Inflammatory macrophage treated with lipopolysaccharide for 4 hours (primary cell): ENCODE measurements at regions not wholly inside any gene's neighbourhood (a gene's known extent, or its start where the extent isn't known, plus 50 kb on each side); places are given as distances from the start of the nearest gene placed in this dataset.
"Not testable (repeated sequence)": the region's sequence is repeated elsewhere in the genome, so short reads cannot be mapped to it uniquely, and the experiment has no call there.

Experiments used
- DNase-seq: peaks from one replicate; pipeline ENCODE4 v3.0.0-alpha.2; 2020

DNA sequence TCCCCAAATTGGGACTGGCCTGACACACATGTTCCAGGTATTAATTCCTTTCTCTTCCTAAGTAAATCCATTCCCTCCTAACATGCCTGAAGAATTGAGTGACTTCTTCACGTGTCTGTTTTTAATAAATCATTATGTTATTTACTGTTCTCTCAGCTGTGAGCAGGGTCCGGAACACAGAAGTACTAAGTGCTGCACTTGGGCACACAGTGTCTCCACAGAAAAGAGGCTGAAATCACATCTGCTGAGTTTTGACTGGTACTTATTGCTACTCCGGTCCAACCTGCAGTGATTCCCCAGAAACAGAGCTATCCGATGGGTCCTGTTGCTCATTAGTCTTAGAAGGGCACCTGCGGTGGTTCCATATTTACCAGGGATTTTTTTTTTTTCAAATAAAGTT lies 202.6 kb downstream of the RBM46 start:
- DNase-seq: no peak

DNA sequence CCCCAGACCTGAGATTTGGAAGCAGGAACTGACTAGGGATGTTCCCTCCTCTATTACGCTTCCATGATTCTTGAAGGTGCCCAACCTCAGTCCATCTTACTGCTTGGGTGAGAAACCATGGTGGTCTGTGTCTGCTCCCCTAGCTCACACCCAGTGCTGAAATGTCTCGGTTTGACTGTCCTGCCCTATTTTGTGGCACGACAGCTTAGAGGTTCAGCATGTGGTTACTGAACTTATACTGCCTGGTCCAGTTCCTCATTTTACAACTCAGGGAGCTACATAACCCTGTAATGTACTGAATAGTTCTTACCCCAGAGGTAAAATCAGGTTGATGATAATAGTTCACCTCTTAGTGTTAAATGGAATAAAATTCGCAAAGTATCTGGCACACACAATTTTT lies 203.1 kb downstream of the RBM46 start:
- no peak for DNase-seq

- no peak for DNase-seq
Observed at GRCh38 chr4:154984616-154985015, 203.5 kb downstream of the RBM46 start.

GRCh38 chr4:154985673-154986072 lies 204.6 kb downstream of the RBM46 start:
- no peak for DNase-seq

DNA sequence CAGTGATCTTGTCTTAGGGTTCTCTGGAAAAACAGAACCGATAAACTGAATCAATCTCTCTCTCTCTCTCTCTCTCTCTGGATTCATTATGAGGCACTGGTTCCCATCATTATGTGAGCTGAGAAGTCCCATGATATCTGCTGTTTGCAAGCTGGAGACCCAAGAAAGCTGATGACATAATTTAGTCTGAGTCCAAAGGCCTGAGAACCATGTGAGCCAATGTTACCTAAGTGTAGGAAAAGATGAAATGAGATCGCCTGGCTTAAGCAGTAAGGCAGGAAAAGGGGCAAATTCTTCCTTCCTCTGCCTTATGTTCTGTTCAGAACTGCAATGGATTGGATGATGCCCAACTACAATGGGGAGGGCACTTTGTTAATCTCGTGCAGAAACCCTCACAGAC lies 207.4 kb downstream of the RBM46 start:
- no peak for DNase-seq

GRCh38 chr4:154989511-154989910 lies 208.4 kb downstream of the RBM46 start:
- no peak for DNase-seq

DNA sequence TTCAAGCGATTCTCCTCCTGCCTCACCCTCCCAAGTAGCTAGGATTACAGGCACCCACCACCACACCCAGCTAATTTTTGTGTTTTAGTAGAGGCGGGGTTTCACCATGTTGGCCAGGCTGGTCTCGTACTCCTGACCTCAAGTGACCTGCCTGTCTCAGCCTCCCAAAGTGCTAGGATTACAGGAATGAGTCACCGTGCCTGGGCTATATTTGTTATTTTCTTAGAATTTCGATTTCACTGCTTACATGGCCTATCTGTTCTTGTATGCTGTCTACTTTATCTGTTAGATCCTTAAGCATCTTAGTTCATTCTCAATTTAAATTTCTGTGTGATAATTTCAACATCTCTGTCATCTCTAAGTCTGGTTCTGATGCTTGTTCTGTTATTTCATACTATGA lies 210.6 kb upstream of the NPY2R start:
- DNase-seq: not testable (repeated sequence)

DNA sequence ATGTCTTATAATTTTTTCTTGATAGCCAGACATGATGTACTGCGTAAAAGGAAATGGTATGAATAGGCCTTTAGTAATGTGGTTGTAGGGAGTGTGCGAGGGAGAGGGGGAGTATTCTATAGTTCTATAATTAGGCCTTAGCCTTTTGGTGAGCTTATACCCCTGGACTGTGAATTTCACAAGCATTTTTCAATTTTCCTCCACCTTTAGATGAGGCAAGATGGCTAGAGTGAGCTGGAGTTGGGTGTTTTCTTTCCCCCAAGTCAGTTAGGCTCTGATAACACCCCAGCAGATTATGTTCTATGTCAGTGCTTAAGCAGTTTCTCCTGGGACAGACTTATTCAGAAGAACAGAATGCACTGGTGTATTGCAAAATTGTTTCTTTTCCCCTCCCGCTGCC lies 210.2 kb upstream of the NPY2R start:
- DNase-seq: no peak

GRCh38 chr4:154998773-154999172 lies 209.7 kb upstream of the NPY2R start:
- no peak for DNase-seq

DNA sequence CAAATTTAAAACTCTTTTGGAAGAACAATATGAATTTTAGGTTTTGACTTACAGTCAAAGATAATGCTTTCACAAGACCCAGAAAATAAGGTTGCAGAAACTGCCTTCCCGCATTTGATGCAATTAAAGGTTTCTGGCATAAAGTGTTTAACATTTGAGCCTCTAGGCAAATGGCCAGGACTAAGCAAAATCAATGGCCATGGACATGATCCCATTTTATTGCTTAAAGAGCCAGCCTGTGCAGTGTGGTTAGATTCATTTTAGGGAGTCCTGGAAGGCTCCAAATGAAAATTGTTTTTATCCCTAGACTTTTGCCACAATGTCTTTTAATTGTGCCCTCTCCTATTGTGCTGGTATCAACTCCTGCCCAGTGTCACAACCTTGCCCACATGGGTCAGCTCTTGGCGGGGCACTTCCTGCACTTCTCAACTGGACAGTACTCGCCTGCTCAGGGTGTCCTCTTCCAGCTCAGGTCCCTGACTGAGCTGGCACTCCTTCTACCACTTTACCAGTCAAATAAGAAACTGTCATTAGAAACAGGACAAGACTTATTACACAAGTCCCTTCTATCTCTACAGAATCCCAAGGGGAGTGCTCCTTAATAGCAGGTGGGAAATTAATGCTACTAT lies 208.4 kb upstream of the NPY2R start:
- DNase-seq: no peak

- no peak for DNase-seq
Observed at GRCh38 chr4:155001251-155001650, 207.2 kb upstream of the NPY2R start.

GRCh38 chr4:155005395-155006090 lies 202.9 kb upstream of the NPY2R start:
- DNase-seq: no peak

- no peak for DNase-seq
Observed at GRCh38 chr4:155007660-155008176, 200.7 kb upstream of the NPY2R start.

DNA sequence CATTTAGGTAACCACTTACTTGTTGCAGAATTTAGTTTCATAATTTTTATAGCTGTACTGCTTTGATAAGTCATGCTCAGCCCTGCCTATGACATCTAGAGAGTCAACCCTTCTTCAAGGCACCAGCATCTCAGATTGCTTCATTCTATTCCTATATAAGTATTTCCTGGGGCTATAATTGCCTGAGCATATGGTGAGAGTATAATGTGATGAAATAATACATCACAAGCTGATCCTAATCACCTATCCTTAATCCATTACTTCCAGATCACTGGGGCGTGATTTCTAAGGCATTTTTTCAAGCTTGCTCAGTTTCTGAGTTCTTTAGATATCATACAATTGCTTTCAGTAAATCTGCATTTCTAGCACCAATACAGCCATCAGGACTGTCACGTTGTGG lies 200.0 kb upstream of the NPY2R start:
- DNase-seq: no peak

GRCh38 chr4:155009288-155009687 lies 199.1 kb upstream of the NPY2R start:
- no peak for DNase-seq

- no peak for DNase-seq
Observed at GRCh38 chr4:155010376-155010775, 198.1 kb upstream of the NPY2R start.

DNA sequence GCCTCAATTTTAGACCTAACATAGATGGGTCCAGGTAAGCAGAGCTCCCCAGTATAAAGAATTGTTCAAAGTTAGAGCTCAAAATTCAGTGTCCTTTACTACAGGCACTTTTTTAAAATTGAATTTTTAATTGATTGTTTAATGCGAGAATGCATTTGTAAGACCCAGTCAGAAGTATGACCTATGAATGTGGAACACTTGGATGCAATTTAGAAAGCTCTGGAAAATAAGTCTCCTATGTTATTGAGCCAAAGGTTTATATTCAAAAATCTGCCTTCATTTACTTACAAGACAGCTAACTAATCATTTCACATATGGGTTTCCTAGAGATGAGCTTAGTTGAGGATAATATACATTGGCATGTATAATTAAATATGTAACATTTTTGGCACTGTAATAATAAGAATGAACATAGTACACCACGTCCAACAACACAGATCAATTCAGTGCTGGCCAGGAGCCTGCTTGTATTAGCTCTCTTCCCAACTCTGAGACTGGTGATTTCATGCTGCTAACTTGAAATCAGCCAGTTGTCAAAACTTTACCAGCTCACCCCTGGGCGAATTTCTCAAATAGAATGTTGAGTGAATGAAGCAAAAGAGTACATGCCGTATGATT lies 197.2 kb upstream of the NPY2R start:
- DNase-seq: no peak

GRCh38 chr4:155012469-155012868 lies 196.0 kb upstream of the NPY2R start:
- DNase-seq: no peak

- no peak for DNase-seq
Observed at GRCh38 chr4:155017426-155017825, 191.0 kb upstream of the NPY2R start.

- peak; percentile 3 for DNase-seq
Observed at GRCh38 chr4:155025762-155026457, 182.5 kb upstream of the NPY2R start.

DNA sequence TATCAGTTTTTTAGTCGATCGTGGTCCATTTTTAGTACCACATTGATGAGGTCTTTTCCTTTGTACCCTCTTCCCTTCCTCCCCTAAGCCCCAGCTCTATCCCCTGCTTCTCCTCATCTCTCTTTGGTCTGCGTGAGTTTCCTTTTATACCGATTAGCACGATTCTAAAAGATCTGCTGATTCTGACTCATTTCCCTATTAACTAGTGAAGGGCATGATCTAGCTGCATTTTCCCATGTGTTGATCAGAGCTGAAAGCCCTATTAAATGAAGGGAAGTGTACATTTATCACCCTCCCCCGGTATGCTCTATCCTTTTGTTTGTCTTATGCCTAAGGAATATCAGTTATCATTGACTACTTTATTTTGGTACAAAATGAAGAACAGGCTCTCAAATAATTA lies 181.7 kb upstream of the NPY2R start:
- no peak for DNase-seq

DNA sequence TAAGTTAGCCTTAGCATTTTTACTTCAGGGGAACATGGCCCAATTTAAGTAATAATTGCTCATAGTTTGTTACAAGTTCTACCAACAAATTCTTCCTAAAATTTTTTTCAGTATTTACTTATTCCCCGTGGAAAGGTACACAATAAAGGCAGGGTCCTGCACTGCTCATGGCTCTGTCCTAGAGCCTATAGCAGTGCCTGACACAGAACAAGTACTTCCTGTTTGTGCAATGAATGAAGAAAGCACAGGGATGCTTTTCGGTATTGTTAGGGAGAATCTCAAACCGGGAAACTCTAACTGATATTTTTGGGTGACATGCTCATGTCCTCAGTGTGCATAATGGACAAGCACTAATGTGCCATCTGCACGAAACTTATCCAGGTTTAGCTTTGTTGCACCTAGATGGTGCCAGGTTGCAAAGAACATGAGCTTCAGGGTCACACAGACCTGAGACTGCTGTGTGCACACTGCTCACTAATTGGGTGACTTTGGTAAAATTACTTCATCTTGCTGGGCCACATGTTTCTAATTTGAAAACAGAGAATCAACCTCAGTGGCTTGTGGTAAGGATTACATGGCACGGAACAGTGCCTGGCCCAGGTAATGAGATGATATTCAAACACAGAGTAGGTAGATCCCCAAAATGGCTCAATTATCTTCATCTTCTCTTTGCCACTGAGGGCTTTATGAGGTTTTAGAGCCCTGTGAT lies 175.8 kb upstream of the NPY2R start:
- DNase-seq: no peak

DNA sequence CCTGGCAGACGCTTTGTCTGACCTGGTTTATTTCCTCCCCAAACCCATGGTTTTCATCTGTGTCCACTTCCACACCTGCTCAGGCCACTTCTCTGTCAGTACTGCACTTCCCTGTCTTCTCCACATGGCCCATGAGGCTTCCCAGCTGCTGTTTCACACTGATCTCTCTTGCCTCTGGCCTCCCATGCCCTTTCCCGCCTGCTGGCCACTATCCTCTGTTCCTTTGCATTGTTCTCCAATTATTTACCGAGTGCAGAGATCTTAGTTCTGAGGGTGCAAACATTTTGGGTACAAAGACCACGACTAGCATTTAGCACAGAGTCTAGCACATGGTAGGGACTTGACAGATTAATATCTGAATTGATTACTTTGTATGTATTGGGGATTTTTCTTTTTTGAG lies 174.8 kb upstream of the NPY2R start:
- DNase-seq: no peak
